GM12875 (cell line): ENCODE measurements at regions not wholly inside any gene's neighbourhood (a gene's known extent, or its start where the extent isn't known, plus 50 kb on each side); places are given as distances from the start of the nearest gene placed in this dataset.

Source experiments
- H3K4me3 ChIP-seq: one replicate; pipeline ENCODE4 v1.5.1; 2011; ENCODE audit warnings: low read depth, low read length, control low read depth
- CTCF ChIP-seq: IDR thresholded peaks from 2 replicates; pipeline ENCODE4 v1.5.1; 2011; ENCODE audit warnings: low read depth, mild to moderate bottlenecking, control low read depth, inconsistent platforms, low read length, moderate library complexity, borderline replicate concordance; ENCODE audit not compliant: insufficient read depth

GRCh38 chr18:38318416-38318815 lies 752.8 kb upstream of the CELF4 start:
- H3K4me3 ChIP-seq: no peak overlapping the region
- no peak for TF ChIP-seq CTCF

GRCh38 chr18:38313831-38314230 lies 748.2 kb upstream of the CELF4 start:
- no peak for TF ChIP-seq CTCF

GRCh38 chr18:38312532-38312931 lies 746.9 kb upstream of the CELF4 start:
- TF ChIP-seq CTCF: no peak
- H3K4me3 ChIP-seq: no peak overlapping the region

More at GRCh38 chr18:38313831-38314230, 748.2 kb upstream of the CELF4 start:
- no peak overlapping the region for H3K4me3 ChIP-seq

DNA sequence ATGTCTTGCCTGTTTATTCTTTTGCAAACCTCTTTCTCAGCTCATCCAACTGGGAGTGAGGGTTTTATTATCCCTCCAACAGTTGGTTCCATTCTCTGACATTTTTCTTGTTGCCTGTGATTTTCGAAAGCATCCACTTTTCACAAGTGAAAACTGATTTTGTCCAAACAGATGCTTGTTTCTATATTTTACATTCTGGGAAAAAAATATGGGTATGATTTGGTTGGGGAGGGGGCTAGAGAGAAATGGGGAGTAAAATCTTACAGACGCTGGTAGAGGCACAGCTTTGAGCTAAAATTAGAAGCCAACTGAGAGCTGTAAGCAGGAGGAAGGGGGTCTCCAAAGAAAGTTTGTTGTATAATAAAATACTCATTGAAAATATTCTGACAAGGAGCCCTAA lies 745.3 kb upstream of the CELF4 start:
- H3K4me3 ChIP-seq: no peak overlapping the region
- no peak for TF ChIP-seq CTCF

- H3K4me3 ChIP-seq: no peak overlapping the region
Observed at GRCh38 chr18:38307914-38308313, 742.3 kb upstream of the CELF4 start.

DNA sequence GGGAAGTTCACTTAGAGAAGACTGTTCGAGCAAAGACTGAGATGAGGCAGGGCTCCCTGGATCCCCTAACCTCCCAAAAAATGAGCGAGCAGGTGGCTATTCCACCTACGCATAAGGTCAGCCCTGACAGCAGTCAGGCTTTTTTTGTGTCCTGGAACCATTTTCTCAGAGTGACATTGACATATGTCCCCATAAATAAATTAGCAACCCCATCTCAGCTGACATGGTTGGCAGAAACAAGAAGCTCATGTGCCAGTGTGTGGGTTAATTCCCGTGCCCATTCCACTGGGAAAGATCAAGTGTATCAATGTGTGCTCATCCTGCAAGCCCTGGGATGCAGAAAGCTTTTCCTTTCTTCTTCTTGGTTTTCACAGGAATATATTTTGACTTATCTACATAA lies 740.4 kb upstream of the CELF4 start:
- no peak for TF ChIP-seq CTCF
- no peak overlapping the region for H3K4me3 ChIP-seq

More at GRCh38 chr18:38307914-38308313, 742.3 kb upstream of the CELF4 start:
- no peak for TF ChIP-seq CTCF

DNA sequence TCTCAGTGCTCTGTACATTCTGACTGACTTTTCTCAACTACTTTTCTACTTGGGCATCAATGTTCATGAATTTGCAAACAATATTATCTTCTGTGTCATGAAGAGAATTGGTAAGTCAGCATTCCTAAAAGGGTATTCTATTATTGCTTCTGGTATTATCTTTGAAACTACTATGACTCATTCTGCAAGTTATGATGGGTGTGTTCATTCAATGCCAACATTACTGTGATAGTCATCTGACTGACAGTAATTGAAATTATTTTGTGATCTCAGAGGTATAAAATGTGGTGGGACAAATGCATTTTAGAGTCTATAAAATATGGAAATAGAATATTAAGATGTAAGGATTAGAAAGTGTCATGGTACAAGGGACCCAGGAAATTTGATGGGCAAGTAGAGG lies 736.0 kb upstream of the CELF4 start:
- H3K4me3 ChIP-seq: no peak overlapping the region
- TF ChIP-seq CTCF: no peak
